ENCODE measurements at regions not wholly inside any gene's neighbourhood (a gene's known extent, or its start where the extent isn't known, plus 50 kb on each side); places are given as distances from the start of the nearest gene placed in this dataset.

GRCh38 chr5:120991569-120991968 lies 527.5 kb downstream of the PRR16 start:
- H3K4me3 ChIP-seq (ENCODE audit: low read depth, poor library complexity, severe bottlenecking), result no peak overlapping the region
- intact Hi-C loops (cut with DNase I; ENCODE audit: low total_unique reads), result loop anchor here (5.0 kb wide), 1 partner anchor 364 kb away; no protein-coding TSS in a partner anchor
- DNase-seq (ENCODE audit: low spot score in 2 of 2), result no peak
- 74 to 79% methylated on average over 2 of the region's 2 CpGs for WGBS, 2 donors
- no peak for TF ChIP-seq POLR2A (IDR thresholded peaks at IDR 0.05)
- TF ChIP-seq CTCF (IDR thresholded peaks at IDR 0.05), result no peak

- 93 to 98% methylated on average over 1 of the region's 1 CpG for WGBS, 2 donors
- DNase-seq (ENCODE audit: low spot score in 2 of 2), result no peak
- H3K4me3 ChIP-seq (ENCODE audit: low read depth, poor library complexity, severe bottlenecking), result no peak overlapping the region
- intact Hi-C loops (cut with DNase I; ENCODE audit: low total_unique reads), result loop anchor here (5.0 kb wide), 1 partner anchor 367 kb away; no protein-coding TSS in a partner anchor
- TF ChIP-seq CTCF (IDR thresholded peaks at IDR 0.05) (no peak), POLR2A (IDR thresholded peaks at IDR 0.05) (no peak)
Observed at GRCh38 chr5:120994112-120994511, 530.0 kb downstream of the PRR16 start.

GRCh38 chr5:120999550-120999949 lies 535.5 kb downstream of the PRR16 start:
- intact Hi-C loops (cut with DNase I; ENCODE audit: low total_unique reads), result no loop called here
- TF ChIP-seq CTCF (IDR thresholded peaks at IDR 0.05) (no peak), POLR2A (IDR thresholded peaks at IDR 0.05) (no peak)
- DNase-seq (ENCODE audit: low spot score in 2 of 2), result no peak
- no peak overlapping the region for H3K4me3 ChIP-seq (ENCODE audit: low read depth, poor library complexity, severe bottlenecking)

- no peak for DNase-seq (ENCODE audit: low spot score in 2 of 2)
- 93 to 99% methylated on average over 2 of the region's 2 CpGs for WGBS, 2 donors
- TF ChIP-seq CTCF (IDR thresholded peaks at IDR 0.05) (no peak), POLR2A (IDR thresholded peaks at IDR 0.05) (no peak)
- H3K4me3 ChIP-seq (ENCODE audit: low read depth, poor library complexity, severe bottlenecking), result no peak overlapping the region
- intact Hi-C loops (cut with DNase I; ENCODE audit: low total_unique reads), result no loop called here
Observed at GRCh38 chr5:121006217-121006616, 542.1 kb downstream of the PRR16 start.

- TF ChIP-seq POLR2A (IDR thresholded peaks at IDR 0.05) (no peak), CTCF (IDR thresholded peaks at IDR 0.05) (no peak)
- 92 to 97% methylated on average over 1 of the region's 1 CpG for WGBS, 2 donors
- DNase-seq (ENCODE audit: low spot score in 2 of 2), result no peak
- H3K4me3 ChIP-seq (ENCODE audit: low read depth, poor library complexity, severe bottlenecking), result no peak overlapping the region
- intact Hi-C loops (cut with DNase I; ENCODE audit: low total_unique reads), result no loop called here
Observed at GRCh38 chr5:121008041-121008440, 543.9 kb downstream of the PRR16 start.

- no peak for TF ChIP-seq POLR2A (IDR thresholded peaks at IDR 0.05)
- no peak for TF ChIP-seq CTCF (IDR thresholded peaks at IDR 0.05)
- no peak for DNase-seq (ENCODE audit: low spot score in 2 of 2)
- H3K4me3 ChIP-seq (ENCODE audit: low read depth, poor library complexity, severe bottlenecking), result no peak overlapping the region
- intact Hi-C loops (cut with DNase I; ENCODE audit: low total_unique reads), result no loop called here
Observed at GRCh38 chr5:121009058-121009457, 545.0 kb downstream of the PRR16 start.

Data from lower leg skin (tissue), 4 donors.